Esophagus muscularis mucosa (tissue), 4 donors: ENCODE measurements at regions not wholly inside any gene's neighbourhood (a gene's known extent, or its start where the extent isn't known, plus 50 kb on each side); places are given as distances from the start of the nearest gene placed in this dataset.

Source experiments
- DNase-seq: peaks from one replicate; pipeline ENCODE4 v3.0.0-alpha.2; 2017; ENCODE audit errors: extremely low spot score
- H3K27ac ChIP-seq, 4 donors: fragments of 200-600 bp; sonication (generic); replicated peaks in 1 of 4; 1 replicate in 3 of 4; 2 replicates in 1 of 4; pipeline ENCODE4 v1.5.1; 2016 to 2019; ENCODE audit warnings: mild to moderate bottlenecking in 1 of 4
- H3K27me3 ChIP-seq, 4 donors: fragments of 200-600 bp; sonication (generic); one replicate each; pipeline versions ENCODE4 v1.5.1 to v1.6.0; 2016 to 2019
- H3K36me3 ChIP-seq, 4 donors: fragments of 200-600 bp; sonication (generic); one replicate each; pipeline ENCODE4 v1.5.1; 2016 to 2019
- H3K4me1 ChIP-seq, 4 donors: fragments of 200-600 bp; sonication (generic); one replicate each; pipeline ENCODE4 v1.5.1; 2016 to 2019
- H3K4me3 ChIP-seq, 4 donors: fragments of 200-600 bp; sonication (generic); 1 replicate in 2 of 4; 2 replicates in 2 of 4; pipeline ENCODE4 v1.5.1; 2016 to 2019; ENCODE audit warnings: mild to moderate bottlenecking in 4 of 4, moderate library complexity in 1 of 4
- H3K9me3 ChIP-seq, 4 donors: fragments of 200-600 bp; sonication (generic); 1 replicate in 3 of 4; 2 replicates in 1 of 4; pipeline ENCODE4 v1.5.1; 2016 to 2019
- CTCF ChIP-seq, 3 experiments: fragments of 200-600 bp in 2 of 3; fragments of 450-650 bp in 1 of 3; sonication (generic) in 2 of 3; IDR thresholded peaks; one replicate each; pipeline ENCODE4 v1.5.1; 2017 to 2019; ENCODE audit warnings: antibody characterized with exemption in 3 of 3, mild to moderate bottlenecking in 2 of 3, moderate library complexity in 1 of 3
- EP300 ChIP-seq: sonication (generic); formaldehyde crosslinking; IDR thresholded peaks from one replicate; pipeline ENCODE4 v1.6.1; 2017; ENCODE audit warnings: antibody characterized with exemption
- POLR2A ChIP-seq: fragments of 450-650 bp; IDR thresholded peaks from one replicate; pipeline ENCODE4 v1.6.1; 2017; ENCODE audit warnings: antibody characterized with exemption, moderate library complexity, mild to moderate bottlenecking, low read depth
- POLR2AphosphoS5 ChIP-seq, 2 donors: sonication (generic); formaldehyde crosslinking; IDR thresholded peaks; one replicate each; pipeline ENCODE4 v1.6.1; 2017; ENCODE audit warnings: antibody characterized with exemption in 2 of 2
- WGBS: methylation state at CpG from one replicate; pipeline ENCODE4 v1.1.5; 2018; 5-methylcytosine and 5-hydroxymethylcytosine counted together
- intact Hi-C: fragments of 100-400 bp; cut with DNase I; formaldehyde crosslinking; loops from one replicate; pipeline ENCODE4 v1.15.1; 2023

GRCh38 chr20:39911497-39911896, 777.5 kb downstream of the MAFB start:
- WGBS, result 8% methylated on average over 1 of the region's 1 CpG
- H3K4me1 ChIP-seq, result peaks cover 0 to 47% (median 22%) of the 10 kb centered on the region in 4 donors
- no peaks in the 10 kb centered on the region for H3K36me3 ChIP-seq
- DNase-seq, result no peak
- H3K27me3 ChIP-seq, result no peaks in the 10 kb centered on the region
- no peak overlapping the region for H3K27ac ChIP-seq
- no peak overlapping the region for H3K4me3 ChIP-seq
- TF ChIP-seq POLR2A (no peak), POLR2AphosphoS5 (IDR thresholded peaks at IDR 0.05) (no peak)
- H3K9me3 ChIP-seq, result no peaks in the 10 kb centered on the region
- intact Hi-C loops, result no loop called here

GRCh38 chr20:39910536-39910935, 778.5 kb downstream of the MAFB start:
- Histone ChIP-seq H3K36me3 (no peaks in the 10 kb centered on the region), H3K27ac (no peak overlapping the region), H3K9me3 (no peaks in the 10 kb centered on the region), H3K4me3 (no peak overlapping the region), H3K27me3 (no peaks in the 10 kb centered on the region), H3K4me1 (peaks cover 0 to 47% (median 22%) of the 10 kb centered on the region in 4 donors)
- 70% methylated on average over 2 of the region's 2 CpGs for whole genome bisulfite sequencing
- intact Hi-C loops, result no loop called here
- DNase-seq, result no peak
- TF ChIP-seq POLR2A, result no peak
- no peak for TF ChIP-seq POLR2AphosphoS5 (IDR thresholded peaks at IDR 0.05)
- TF ChIP-seq EP300, result no peak

GRCh38 chr20:39909447-39909846, 779.6 kb downstream of the MAFB start:
- no peaks in the 10 kb centered on the region for H3K9me3 ChIP-seq
- TF ChIP-seq EP300 (no peak), CTCF (IDR thresholded peaks at IDR 0.05) (no peak), POLR2A (no peak), POLR2AphosphoS5 (IDR thresholded peaks at IDR 0.05) (no peak)
- no peak overlapping the region for H3K4me3 ChIP-seq
- no peak overlapping the region for H3K27ac ChIP-seq
- no peak for DNase-seq
- intact Hi-C loops, result no loop called here
- H3K27me3 ChIP-seq, result no peaks in the 10 kb centered on the region
- no peaks in the 10 kb centered on the region for H3K36me3 ChIP-seq
- H3K4me1 ChIP-seq, result peaks cover 0 to 55% (median 29%) of the 10 kb centered on the region in 4 donors
- 88% methylated on average over 4 of the region's 4 CpGs for WGBS

- Histone ChIP-seq H3K36me3 (no peaks in the 10 kb centered on the region), H3K4me1 (peaks cover 0 to 38% (median 32%) of the 10 kb centered on the region in 4 donors), H3K27me3 (no peaks in the 10 kb centered on the region), H3K4me3 (no peak overlapping the region), H3K9me3 (no peaks in the 10 kb centered on the region), H3K27ac (no peak overlapping the region)
- WGBS, result 42% methylated on average over 7 of the region's 7 CpGs
- intact Hi-C loops, result no loop called here
- TF ChIP-seq EP300, result no peak
- no peak for TF ChIP-seq POLR2A
- no peak for TF ChIP-seq CTCF (IDR thresholded peaks at IDR 0.05)
- no peak for TF ChIP-seq POLR2AphosphoS5 (IDR thresholded peaks at IDR 0.05)
- no peak for DNase-seq
These were observed 784.4 kb downstream of the MAFB start for GRCh38 chr20:39904476-39905112.

GRCh38 chr20:39903806-39904465, 785.1 kb downstream of the MAFB start:
- H3K27me3 ChIP-seq, result no peaks in the 10 kb centered on the region
- WGBS, result 76% methylated on average over 10 of the region's 10 CpGs
- no peak for DNase-seq
- H3K27ac ChIP-seq, result no peak overlapping the region
- H3K9me3 ChIP-seq, result no peaks in the 10 kb centered on the region
- H3K4me1 ChIP-seq, result peaks cover 0 to 32% (median 28%) of the 10 kb centered on the region in 4 donors
- intact Hi-C loops, result no loop called here
- H3K4me3 ChIP-seq, result no peak overlapping the region
- TF ChIP-seq EP300 (no peak), POLR2A (no peak), POLR2AphosphoS5 (IDR thresholded peaks at IDR 0.05) (no peak), CTCF (IDR thresholded peaks at IDR 0.05) (no peak)
- no peaks in the 10 kb centered on the region for H3K36me3 ChIP-seq
